NCI-H2227 (cell line): ENCODE measurements at regions not wholly inside any gene's neighbourhood (a gene's known extent, or its start where the extent isn't known, plus 50 kb on each side); places are given as distances from the start of the nearest gene placed in this dataset.
A peak's percentile ranks its signal among the peaks of the same experiment; 100 is the strongest.
"Not testable (repeated sequence)": the region's sequence is repeated elsewhere in the genome, so short reads cannot be mapped to it uniquely, and the experiment has no call there.

Source experiments
- DNase-seq: peaks from one replicate; lab custom pipeline; 2025; ENCODE audit not compliant: unreplicated experiment; lab: John Stamatoyannopoulos, UW

DNA sequence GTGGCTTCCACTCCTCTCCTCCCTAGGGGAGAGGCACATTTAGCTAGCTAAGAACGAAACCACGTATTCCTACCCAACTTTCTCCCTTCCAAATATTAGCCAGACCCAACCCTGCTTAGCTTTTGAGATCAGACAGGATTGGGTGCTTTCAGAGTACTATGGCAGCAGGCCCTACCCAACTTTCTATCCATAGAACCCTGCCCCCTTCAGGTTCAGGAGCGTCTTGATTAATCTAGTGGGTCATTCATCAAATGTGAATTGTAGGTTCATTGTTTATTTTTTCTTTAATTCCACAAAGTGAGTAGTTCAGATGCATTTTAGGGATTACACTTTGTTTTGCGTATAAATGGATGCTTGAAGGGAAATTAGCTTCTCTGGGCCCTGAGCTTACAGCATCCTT lies 188.3 kb downstream of the MIB1 start:
- DNase-seq, result no peak

DNA sequence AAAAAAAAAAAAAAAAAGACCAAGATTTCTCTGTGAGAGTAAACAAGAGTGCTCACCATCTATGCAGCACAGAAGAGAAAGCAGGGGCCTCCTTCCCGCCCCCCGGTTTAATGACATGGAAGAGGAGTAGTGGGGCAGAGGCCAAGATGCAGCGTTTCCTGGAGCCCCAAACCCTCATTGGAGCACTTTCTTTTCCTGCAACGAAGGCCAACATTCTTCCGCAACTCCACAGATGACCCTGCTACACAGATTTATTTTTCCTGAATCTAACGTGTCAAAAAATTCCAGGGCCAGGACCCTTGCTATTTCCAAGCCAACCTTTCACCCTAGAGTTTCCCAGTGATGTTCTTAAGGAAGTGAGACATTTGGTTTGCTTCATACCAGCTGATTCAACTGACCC lies 189.6 kb downstream of the MIB1 start:
- DNase-seq, result no peak

DNA sequence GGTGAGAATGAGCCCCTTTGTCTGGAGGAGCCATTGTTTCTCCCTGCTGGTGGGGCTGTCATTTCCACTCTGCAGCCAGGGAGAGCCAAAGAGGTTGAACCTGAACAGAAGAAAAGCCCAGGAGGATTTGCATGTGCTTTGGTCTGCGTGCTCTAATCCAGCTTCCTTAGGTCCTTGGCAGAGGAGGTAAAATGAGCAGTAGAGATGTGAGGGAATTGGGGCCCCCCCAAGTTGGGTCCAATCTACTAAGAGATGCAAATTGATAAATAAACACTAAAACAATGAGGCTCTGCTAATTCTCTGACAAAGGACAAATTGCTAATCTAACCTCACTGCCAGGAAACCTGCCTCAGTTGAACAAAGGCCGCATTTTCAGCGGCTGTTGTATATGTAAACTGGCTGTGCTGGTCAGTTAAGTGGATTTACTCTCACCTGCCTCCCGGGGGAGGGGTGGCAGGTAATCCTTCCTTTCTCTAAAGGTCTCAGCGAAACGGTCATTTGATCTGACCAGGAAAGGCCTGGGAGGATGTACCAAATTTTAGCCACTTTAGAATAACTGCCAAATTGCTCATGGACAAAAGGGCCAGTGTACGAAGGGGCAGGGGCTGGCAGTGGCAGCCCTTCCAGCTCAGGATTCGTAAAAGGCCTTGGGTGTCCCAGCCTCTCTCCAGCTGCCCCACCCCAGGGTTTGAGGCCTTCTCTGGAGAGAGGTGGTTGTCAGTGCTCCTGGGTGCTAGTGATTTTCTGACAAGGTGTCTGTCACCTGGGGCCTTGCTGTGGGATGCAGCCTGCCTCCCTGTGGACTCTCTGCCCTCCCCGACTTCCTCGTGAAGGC lies 193.6 kb downstream of the MIB1 start:
- no peak for DNase-seq

DNA sequence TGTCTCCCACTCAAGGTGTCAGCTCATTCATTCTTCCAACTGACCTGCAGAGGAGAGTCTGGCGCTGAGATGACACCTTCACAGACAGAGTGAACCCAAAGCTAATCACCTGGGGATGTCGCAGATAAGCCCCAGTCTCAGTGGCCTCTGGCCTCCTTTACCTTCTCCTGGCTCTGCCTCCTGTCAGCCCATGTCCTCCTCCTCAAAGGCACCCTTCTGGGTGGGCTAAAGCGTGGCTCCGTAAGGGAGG lies 194.1 kb downstream of the MIB1 start:
- no peak for DNase-seq

DNA sequence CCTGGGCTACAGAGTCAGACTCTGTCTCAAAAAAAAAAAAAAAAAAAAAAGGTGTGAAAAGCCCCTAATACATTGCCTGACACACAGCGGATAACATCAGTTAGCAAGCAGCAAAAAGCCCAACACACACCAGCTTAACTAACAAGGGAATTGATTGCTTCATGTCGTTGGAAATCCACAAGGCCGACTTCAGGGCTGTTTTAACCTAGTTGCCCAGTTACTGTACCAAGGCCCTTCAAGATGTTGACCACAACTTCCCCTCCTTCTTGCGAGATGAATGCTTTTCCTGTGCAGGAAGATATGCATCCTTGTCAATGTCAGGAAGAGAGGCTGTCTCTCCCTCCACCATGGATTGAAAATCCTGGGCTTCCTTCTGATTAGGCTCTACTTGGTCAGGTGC lies 202.9 kb downstream of the MIB1 start:
- no peak for DNase-seq

DNA sequence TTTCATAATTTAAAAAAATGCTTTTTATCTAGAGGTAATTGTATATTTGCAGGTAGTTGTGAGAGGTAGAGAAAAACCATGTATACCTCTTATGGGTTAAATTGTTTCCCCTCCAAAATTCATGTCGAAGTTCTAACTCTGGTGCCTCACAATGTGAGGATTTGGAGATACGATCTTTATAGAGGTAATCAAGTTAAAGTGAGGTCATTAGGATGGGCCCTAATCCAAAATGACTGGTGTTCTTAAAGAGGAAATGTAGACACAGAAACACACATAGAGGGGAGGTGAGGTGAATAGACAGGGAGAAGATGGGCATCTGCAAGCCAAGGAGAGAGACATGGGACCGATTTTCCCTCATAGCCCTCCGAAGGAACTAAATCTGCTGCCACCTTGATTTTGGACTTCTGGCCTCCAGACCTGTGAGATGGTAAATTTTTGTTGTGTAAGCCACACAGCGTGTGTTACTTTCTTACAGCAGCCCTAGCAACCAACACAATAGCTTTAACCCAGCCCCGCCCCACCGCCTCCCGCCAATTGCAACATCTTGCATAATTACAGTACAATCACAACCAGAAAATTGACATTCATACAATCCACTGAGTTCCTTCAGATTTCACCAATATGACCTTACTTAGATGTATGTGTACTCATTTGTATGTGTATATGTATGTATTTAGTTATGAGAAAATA lies 208.9 kb downstream of the MIB1 start:
- DNase-seq, result no peak

DNA sequence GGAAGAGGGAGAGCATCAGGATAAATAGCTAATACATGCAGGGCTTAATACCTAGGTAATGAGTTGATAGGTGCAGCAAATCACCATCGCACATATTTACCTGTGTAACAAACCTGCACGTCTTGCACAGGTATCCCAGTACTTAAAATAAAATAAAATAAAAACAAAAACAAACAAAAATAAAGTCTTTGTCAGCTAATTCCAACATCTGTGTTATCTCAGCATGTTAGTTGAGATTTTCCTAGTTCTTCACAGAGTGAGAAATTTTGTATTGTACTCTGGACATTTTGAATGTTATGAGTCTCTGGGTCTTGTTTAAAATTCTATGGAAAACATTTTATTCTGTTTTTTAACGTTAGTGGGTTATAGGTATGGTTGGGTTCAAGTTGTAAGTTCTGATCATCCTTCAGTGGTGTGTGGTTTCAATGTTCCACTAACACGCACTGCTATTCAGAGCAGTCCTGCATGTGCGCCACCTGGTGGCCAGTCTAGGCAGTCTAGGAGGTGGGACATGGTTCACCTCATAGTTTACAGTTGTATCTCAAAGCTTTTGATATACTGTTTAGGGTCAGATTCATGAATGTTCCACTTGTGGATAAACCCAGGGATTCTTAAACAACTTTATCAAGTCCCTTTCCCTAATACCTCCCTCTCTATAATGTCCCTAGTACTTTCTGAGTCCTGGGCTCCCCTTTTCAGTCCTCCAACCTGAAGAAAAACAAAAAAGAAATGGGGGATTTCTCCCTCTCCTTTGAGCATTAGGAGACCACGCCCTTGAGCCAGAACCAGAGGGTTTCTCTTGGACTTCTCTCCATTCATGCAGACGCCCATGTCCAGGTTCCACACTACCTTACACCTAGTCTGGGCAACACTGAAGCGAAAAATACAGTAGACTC lies 213.4 kb upstream of the GATA6 start:
- DNase-seq, result peak; percentile 72

DNA sequence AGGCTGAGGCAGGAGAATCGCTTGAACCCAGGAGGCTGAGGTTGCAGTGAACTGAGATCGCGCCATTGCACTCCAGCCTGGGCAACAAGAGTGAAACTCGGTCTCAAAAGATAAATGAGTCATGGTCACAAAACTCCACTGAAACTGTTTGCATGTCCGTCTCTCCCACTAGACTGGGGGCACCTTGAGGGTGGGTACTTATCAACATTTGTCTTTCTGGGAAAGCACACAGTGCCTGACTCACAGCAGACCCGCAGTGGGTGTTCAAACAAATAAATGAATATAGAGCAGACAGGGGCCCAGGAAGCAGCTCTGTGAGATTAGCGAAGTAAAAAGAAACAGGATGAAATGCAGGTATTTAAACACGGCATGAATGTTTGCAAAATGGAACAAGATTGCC lies 211.1 kb upstream of the GATA6 start:
- no peak for DNase-seq

DNA sequence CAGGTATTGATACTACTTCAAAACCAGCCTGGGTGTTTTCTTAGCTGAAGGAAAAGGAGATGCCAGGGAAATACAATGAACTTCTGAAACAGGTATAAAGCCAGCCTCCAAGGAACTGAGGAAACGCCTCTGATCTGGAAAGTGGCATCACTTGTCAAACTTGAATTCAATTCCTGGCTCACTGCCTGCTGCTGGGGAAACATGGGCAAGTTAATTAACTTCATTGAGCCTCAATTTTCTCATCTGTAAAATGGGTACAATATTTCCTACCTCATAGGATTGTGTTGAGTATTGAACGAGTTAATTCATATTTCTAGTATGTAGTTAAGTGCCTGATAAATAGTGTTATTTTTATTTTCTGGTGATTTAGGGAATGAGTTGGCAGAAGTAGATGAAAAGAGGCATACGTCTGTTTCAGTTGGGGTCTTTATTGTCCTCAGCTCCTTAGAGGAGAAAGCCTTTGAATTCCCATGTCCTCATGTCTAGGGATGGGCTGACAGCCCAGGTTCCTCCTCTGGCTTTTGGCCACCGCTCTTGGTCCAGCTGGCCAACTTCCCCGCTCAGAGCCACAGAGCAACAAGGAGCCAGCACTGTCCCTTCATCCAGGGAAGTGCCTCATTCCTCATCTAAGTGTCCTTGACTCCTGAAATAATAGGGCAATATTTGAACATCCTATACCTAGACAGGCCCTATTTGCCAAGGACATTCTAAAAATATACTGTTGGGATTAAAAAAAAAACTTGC lies 210.5 kb upstream of the GATA6 start:
- no peak for DNase-seq

DNA sequence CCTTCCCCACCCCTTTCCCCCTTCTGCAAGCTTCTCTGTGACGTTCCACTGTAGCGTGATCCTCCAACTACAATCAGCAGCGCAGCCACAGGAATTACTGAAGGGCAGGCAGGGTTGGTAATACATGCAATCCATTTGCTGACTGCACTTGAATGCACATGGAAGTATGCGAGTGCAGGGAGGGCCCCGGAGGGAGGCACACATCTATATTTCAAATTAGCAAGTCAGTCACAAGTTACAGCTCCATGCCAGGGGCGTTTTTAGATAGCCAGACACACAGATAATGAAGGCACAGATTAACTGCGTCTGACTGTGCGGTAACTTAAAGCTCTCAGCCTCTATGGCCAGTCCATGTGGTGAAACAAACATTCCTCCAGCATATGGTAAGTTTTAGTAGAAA lies 209.2 kb upstream of the GATA6 start:
- no peak for DNase-seq

DNA sequence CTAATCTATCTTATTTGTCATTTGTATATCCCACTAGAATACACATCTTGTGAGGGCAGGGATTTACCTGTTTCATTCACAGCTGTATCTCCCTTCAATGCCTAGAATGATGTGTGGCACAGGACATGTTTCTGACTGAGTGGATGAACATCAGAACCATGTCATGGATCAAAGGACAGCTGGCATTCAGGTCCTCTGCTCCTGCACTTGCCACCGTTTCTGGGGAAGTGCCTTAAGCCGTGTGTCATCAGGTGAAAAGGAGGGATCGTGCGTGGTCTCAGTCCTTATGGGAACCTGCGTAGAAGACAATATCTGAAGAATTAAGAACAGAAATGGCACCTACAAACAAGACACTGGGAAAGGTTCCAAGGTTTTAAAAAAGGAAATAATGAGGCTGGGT lies 206.1 kb upstream of the GATA6 start:
- no peak for DNase-seq

DNA sequence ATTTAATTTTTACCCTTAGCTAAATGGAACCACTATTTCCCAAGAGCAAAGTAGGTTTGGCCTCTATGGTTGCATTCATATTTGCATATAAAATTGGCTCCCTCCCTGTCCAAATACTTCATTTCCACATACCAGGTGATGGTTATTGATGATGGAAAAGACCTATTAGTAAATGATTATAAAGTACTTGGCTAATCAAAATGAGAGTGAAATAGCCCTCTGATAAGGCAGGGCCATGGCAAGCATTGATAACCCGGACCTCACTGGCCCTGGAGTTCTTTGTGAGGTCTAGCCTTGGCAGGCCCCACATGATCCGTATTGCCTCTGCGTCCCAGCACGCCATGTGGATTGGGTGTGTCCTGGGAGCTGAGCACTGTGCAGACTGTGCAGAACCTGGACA lies 201.1 kb upstream of the GATA6 start:
- no peak for DNase-seq

DNA sequence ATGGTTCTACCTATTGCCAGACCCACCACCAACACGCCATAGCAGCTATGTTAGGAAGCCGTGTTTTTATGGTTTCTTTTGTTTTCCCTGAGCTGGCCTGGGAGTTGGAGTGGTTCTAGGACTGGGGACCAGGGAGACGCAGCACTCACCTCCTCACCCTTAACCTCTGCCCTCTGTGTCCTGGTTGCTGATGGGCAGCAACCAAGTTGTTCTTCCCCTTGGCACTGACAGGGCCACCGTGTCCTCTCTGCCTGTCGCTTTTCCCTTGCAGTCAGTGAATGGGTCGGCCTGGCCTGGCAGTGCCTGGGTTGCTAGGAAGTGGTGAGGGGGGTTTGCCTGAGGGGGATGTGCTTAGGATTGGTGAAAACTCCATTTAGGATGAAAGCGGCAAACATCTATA lies 197.1 kb upstream of the GATA6 start:
- DNase-seq, result no peak

DNA sequence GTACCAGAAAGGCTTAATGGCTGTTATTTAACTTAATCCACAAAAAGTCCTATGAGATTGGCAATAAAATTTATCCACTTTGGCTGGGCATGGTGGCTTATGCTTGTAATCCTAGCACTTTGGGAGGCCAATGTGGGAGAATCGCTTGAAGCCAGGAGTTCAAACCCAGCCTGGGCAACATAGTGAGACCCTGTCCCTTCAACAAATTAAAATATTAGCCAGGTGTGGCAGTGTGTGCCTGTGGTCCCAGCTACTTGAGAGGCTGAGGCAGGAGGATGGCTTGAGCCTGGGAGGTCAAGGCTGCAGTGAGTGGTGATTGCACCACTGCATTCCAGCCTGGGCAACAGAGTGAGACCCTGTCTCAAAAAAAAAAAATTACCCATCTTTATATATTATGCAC lies 193.4 kb upstream of the GATA6 start:
- not testable (repeated sequence) for DNase-seq

DNA sequence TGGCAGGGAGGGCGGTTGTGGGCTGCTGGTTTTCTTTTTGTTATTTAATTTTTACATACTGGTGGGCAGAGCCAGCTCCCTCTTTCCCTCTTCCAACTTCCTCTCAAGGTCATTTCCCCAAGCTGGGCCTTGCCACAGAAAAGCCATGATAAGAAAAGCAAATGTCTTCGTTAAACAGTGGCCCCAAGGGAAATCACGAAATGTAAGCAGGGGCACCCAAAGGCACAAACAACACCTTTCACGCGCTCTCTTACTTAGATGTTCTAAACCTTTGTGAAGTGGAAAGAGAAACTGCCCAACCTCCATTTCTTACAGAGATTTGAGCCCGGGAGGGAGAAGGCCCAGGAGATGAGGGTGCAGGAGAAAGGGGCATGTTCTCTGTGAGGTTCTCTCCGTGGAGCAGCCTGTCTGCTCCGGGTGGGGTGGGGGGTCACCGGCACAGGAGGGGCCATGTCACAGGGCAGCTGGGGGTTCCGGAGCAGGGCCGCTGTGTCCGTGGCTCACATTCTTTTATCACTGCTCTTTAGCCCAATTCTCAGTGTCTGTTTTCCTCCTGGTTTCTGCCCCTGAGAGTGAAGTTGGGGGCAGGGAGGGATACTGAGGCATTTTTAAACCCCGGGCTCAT lies 190.7 kb upstream of the GATA6 start:
- DNase-seq, result no peak

DNA sequence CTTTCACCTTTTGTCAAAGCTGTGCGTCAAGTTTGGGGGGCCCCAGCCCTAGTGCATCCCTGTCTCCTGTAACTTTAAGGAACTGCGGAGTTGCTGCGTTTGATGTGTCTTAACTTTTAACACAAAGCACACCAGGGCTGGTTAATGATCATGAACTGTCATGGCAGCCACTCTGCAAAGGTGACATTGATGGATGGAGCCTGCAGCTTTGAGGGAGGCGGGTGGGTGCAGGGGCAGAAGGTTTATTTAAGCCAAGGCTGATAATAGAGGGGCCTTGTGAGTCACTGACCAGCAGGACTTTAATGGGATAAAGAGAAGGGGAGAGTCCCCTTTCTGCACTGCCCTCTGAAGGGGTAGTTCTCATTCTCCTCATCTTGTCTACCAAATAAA lies 190.2 kb upstream of the GATA6 start:
- no peak for DNase-seq

DNA sequence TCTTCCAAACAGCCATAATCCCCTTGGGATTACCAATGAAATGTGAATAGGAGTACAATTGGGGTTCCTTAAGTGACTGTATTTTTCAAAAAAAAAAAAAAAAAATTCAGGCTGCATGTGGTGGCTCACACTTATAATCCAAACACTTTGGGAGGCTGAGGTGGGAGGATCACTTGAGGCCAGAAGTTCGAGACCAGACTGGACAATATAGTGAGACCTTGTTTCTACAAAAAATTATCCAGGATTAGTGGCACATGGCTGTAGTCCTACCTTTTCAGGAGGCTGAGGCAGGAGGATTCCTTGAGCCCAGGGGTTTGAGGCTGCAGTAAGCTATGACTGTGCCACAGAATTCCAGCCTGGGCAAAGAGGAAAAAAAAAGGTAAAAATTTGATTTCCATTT lies 189.6 kb upstream of the GATA6 start:
- no peak for DNase-seq

DNA sequence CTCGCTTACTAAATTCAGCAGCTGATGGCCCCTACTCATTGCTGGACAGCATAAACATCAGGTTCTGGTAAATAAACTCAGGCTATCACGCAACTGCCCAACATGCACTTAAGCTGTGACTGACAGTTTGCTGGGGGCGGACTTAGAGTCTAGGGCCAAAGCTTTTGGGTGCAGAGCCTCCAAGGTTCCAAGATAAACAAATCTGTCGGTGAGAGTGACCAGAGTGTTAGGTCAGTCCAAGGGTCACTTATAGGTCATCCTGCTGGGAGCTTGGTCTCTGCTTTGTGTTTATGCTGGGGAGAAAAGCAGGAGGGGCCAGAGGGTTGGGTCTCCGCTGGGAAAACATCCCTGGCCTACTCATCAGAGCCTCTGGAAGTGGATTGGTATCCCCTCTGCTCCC lies 188.6 kb upstream of the GATA6 start:
- DNase-seq, result no peak

DNA sequence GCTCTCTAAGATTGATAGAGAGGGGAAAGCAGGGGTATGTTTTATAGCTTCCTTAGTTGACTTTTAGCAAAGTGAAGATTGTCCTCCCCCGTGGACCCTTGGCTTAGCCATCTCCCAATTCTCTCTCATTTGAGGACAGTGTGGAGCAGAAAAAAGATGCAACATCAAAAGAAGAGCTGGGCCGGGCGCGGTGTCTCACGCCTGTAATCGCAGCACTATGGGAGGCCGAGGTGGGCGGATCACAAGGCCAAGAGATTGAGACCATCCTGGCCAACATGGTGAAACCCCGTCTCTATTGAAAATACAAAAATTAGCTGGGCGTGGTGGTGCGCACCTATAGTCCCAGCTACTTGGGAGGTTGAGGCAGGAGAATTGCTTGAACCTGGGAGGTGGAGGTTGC lies 187.9 kb upstream of the GATA6 start:
- not testable (repeated sequence) for DNase-seq

DNA sequence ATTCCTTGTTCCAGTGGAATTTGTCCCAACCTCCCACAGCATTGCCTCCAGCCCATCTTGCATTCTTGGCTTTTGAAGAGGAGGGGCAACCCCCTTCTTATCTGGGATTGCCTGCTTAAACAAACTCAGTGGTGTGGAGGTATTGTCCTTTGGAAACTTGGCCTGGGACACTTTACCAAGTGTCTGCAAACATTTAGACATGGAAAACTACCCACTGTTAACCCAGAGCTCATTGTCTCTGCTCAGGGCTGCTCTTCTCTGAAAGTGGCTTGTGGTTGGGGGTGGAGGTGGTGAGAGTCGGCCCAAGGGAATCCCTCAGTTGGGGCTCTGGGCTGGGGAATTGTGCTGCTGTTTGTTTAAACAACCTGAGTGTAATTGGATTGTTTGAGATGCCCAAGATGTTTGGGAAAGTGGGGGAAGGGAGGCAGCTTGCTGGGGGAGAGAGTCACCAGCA lies 178.3 kb upstream of the GATA6 start:
- no peak for DNase-seq

DNA sequence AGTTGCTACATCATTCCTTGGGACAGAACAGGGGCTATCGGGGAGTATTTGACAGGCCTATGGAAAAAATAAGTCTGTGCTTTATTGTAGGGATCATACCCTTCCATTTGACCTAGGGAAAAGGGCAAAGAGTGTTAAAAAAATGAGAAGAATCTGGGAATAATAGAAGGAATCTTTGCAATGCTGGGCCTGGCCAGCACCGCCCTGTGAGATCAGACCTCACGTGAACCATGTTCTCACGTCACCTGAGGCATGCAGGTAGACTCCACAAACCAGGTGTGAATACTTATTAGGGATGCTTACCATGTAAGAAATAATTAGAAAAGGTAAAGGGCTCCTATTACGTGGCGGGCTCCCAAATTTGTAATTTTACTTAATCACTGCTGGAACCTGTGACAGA lies 177.5 kb upstream of the GATA6 start:
- no peak for DNase-seq
